Omental fat pad (tissue), 3 donors: ENCODE measurements at regions not wholly inside any gene's neighbourhood (a gene's known extent, or its start where the extent isn't known, plus 50 kb on each side); places are given as distances from the start of the nearest gene placed in this dataset.
"Not testable (repeated sequence)": the region's sequence is repeated elsewhere in the genome, so short reads cannot be mapped to it uniquely, and the experiment has no call there.

ENCODE experiments used
- ATAC-seq: fragments of 150-250 bp; one replicate; pipeline ENCODE4 v1.9.1; 2016; ENCODE audit warnings: mild to moderate bottlenecking, moderate library complexity; ENCODE audit not compliant: low FRiP score
- DNase-seq: peaks from one replicate; pipeline ENCODE4 v3.0.0-alpha.2; 2019; ENCODE audit warnings: low spot score
- TF ChIP-seq, protein P1 (sequence below), 3 donors: fragments of 450-650 bp; IDR thresholded peaks; one replicate each; pipeline ENCODE4 v1.5.1; 2016 to 2017; ENCODE audit warnings: antibody characterized with exemption in 3 of 3, mild to moderate bottlenecking in 3 of 3, moderate library complexity in 2 of 3

- not testable (repeated sequence) for DNase-seq, ATAC-seq
Observed at GRCh38 chr15:53923741-53924140, 54.5 kb upstream of the UNC13C start.

DNA sequence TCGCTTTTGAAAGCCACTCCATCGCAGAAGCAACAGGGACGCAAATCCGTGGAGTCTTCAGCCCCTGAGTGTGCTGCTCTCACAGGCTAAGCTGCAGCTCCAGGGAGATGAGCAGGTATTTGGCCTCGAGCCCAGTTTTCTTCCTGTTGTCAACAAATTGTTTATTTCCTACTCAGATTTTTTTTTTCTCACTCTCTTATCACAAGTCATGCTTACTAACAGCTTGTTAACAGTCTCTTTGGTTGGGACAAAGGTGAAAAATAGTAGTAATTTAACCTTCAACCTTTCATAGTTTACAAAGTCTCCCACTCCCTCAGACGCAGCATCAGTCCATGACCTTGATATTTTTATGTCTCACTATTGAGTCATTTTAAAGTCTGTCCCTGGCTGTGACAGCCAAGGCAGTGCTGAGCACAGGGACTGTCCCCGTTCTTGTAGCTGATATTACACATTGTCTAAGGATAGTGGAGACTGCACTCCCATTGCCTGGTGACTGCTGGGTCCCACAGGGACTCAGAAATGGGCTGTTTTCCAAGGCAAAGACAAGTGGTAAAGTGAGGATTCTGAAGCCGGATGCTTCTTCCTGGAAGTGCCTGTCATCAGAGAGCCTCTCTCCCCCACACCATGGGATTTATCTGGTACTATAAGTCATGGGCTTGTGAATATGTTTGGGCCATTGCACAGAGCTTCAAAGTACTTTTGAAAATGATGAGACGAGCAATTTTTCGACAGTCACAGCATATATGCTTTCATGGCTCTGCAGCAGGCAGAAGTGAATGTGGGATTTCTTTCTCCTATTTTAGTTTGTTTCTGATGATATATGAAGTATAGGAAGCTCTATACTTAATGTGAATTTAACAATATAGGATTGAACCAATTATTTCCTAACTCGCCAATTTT lies 59.8 kb upstream of the UNC13C start:
- ATAC-seq (no peak), DNase-seq (no peak)
- TF ChIP-seq, protein P1, sequence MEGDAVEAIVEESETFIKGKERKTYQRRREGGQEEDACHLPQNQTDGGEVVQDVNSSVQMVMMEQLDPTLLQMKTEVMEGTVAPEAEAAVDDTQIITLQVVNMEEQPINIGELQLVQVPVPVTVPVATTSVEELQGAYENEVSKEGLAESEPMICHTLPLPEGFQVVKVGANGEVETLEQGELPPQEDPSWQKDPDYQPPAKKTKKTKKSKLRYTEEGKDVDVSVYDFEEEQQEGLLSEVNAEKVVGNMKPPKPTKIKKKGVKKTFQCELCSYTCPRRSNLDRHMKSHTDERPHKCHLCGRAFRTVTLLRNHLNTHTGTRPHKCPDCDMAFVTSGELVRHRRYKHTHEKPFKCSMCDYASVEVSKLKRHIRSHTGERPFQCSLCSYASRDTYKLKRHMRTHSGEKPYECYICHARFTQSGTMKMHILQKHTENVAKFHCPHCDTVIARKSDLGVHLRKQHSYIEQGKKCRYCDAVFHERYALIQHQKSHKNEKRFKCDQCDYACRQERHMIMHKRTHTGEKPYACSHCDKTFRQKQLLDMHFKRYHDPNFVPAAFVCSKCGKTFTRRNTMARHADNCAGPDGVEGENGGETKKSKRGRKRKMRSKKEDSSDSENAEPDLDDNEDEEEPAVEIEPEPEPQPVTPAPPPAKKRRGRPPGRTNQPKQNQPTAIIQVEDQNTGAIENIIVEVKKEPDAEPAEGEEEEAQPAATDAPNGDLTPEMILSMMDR (IDR thresholded peaks at IDR 0.05) = no peak

DNA sequence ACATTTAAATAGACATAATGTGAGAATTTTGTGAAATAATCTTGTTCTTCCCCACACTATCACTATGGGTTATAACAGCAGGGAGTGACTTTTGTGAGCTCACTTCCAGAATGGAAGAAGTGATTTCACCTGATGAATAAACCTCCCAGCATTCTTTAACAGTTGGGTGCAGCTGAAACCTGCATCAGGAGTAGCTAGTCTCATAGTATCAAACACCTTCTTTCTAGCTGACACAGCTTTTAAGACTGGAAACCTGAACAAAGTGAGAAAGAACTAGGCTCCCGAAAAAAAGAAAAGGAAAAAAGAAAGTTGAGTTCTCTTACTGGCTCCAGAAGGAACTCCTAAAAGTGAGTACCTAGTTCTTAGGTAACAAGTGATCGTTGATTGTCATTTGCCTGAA lies 61.1 kb upstream of the UNC13C start:
- DNase-seq (no peak), ATAC-seq (no peak)
- TF ChIP-seq, protein P1 (IDR thresholded peaks at IDR 0.05) = no peak

DNA sequence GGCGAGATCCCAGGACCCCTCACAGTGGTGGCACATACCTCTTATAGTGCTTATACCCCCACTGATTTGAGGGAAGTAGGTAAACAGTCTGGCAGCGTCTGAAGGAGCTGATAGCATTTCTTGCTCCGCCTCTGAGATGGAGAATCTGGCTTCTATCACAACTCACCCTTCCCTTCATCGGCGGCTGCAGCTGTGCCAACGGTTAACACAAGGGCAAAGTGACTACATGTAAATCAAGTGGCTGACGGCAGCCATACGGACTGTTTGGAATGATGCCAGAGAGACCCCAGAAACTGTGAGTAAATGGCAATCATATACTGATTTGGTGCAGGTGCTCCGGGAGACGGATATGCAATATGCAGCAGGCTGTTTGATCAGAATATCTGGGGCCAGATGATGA lies 66.8 kb upstream of the UNC13C start:
- DNase-seq = no peak
- TF ChIP-seq, protein P1 (IDR thresholded peaks at IDR 0.05) = no peak
- no peak for ATAC-seq

DNA sequence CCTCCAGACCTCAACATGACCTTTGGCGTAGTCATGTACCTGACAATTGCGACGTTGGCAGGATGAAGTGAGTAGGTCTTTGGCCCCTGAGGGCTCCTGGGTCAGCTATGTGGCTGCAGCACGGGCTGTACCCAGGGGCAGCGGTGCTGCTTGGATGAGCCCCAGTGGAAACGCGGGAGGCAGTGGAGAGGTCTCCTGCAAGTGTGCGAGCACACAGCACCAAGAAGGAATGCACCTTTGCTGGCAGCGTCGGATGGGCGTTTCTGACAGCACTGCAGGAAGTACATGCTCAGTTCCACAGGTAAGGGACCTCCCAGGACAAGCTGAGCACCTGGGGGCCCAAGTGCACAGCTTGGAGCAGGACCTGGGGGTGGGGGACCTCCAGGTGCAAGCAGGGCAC lies 67.4 kb upstream of the UNC13C start:
- DNase-seq (no peak), ATAC-seq (peak; percentile 58)
- TF ChIP-seq, protein P1 (IDR thresholded peaks at IDR 0.05) = no peak

GRCh38 chr15:53910236-53910849 lies 67.9 kb upstream of the UNC13C start:
- ATAC-seq (peak; percentile 75), DNase-seq (no peak)
- TF ChIP-seq, protein P1 (IDR thresholded peaks at IDR 0.05) = no peak

DNA sequence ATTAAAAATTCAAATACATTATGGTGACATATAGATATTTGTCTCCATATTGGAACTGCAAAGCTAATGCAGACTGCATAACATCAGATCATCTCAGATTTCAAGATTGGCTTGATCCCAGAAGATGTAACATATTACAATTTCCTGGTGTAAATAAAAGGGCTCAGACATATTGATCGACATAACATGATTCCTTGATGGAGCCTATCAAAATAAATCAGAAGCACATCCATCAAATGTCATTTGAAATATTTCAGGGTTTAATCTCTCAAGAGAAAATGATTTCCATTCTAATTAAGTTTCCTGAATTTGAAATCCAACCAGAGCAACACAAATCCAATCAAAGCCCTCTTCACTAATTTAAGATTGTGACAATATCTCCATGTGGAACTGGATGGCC lies 75.1 kb upstream of the UNC13C start:
- TF ChIP-seq, protein P1 (IDR thresholded peaks at IDR 0.05) = no peak
- no peak for DNase-seq
- no peak for ATAC-seq

GRCh38 chr15:53893468-53893867 lies 84.8 kb upstream of the UNC13C start:
- not testable (repeated sequence) for DNase-seq, ATAC-seq

DNA sequence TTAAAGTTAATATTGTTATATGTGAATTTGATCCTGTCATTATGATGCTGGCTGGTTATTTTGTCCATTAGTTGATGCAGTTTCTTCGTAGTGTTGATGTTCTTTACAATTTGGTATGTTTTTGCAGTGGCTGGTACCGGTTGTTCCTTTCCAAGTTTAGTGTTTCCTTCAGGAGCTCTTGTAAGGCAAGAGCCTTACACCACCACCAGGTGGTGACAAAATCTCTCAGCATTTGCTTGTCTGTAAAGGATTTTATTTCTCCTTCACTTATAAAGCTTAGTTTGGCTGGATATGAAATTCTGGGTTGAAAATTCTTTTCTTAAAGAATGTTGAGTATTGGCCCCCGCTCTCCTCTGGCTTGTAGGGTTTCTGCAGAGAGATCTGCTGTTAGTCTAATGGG lies 86.4 kb upstream of the UNC13C start:
- not testable (repeated sequence) for DNase-seq, ATAC-seq
